Activated CD8-positive, alpha-beta T cell treated with anti-CD3 and anti-CD28 coated beads for 36 hours (primary cell): ENCODE measurements at regions not wholly inside any gene's neighbourhood (a gene's known extent, or its start where the extent isn't known, plus 50 kb on each side); places are given as distances from the start of the nearest gene placed in this dataset.
"Not testable (repeated sequence)": the region's sequence is repeated elsewhere in the genome, so short reads cannot be mapped to it uniquely, and the experiment has no call there.

ENCODE experiments used
- ATAC-seq: fragments of 200-7000 bp; cut with Tn5 transposase; one replicate; pipeline ENCODE4 v1.10.0; 2021; ENCODE audit warnings: mild to moderate bottlenecking, moderate library complexity
- CTCF ChIA-PET: fragments of 350-600 bp; sonication (Branson Sonifier 250); formaldehyde crosslinking; loops from one replicate; lab custom pipeline; 2021; ENCODE audit warnings: antibody characterized with exemption; lab: Charles Lee
- POLR2A ChIA-PET: fragments of 350-600 bp; sonication (Branson Sonifier 250); formaldehyde crosslinking; loops from one replicate; lab custom pipeline; 2021; ENCODE audit warnings: antibody characterized with exemption; lab: Charles Lee
- DNase-seq: peaks from one replicate; pipeline ENCODE4 v3.0.0-alpha.2; 2020
- H3K27ac Mint-ChIP-seq: one replicate; pipeline ENCODE4 v1.8.0; 2021; ENCODE audit warnings: mild to moderate bottlenecking, mixed read lengths
- H3K27me3 Mint-ChIP-seq: one replicate; pipeline ENCODE4 v1.8.0; 2021; ENCODE audit warnings: mixed read lengths
- H3K36me3 Mint-ChIP-seq: one replicate; pipeline ENCODE4 v1.8.0; 2021; ENCODE audit warnings: low read depth, mixed read lengths
- H3K4me1 Mint-ChIP-seq: one replicate; pipeline ENCODE4 v1.8.0; 2021; ENCODE audit warnings: low read depth, mixed read lengths
- H3K4me3 Mint-ChIP-seq: one replicate; pipeline ENCODE4 v1.8.0; 2021; ENCODE audit warnings: mild to moderate bottlenecking, moderate library complexity, mixed read lengths
- H3K9me3 Mint-ChIP-seq: one replicate; pipeline ENCODE4 v1.8.0; 2021; ENCODE audit warnings: mixed read lengths
- intact Hi-C: fragments of 100-400 bp; cut with micrococcal nuclease; formaldehyde crosslinking; loops from one replicate; pipeline ENCODE4 v1.10.0; 2022
- TF ChIP-seq, protein P1 (sequence below): fragments of 200-600 bp; IDR thresholded peaks from one replicate; pipeline ENCODE4 v1.8.0; 2022; ENCODE audit warnings: antibody characterized with exemption, mild to moderate bottlenecking

DNA sequence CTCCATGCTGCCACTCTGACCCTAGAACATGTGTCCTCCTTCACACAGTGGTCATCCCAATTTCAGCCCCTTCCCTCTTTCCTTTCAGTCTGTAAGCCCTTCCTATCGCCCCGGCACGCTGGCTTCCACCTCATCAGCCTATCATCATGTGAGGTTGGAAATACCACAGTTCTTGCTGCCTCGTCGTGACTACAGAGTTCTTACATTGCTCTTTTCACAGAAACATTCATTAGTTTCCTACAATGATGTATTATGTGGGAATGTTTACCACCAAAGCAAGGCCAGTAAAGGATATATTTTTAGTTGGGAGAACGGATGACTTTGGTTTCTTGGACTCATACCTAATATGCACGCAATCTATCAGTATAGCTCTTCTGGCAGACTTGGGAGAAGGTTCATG is 169.5 kb upstream of the BOD1L1 start:
- Mint-ChIP-seq H3K27ac (no peak overlapping the region), H3K9me3 (peaks cover 5% of the 10 kb centered on the region), H3K27me3 (peaks cover 7% of the 10 kb centered on the region), H3K36me3 (no peaks in the 10 kb centered on the region), H3K4me1 (no peaks in the 10 kb centered on the region), H3K4me3 (no peak overlapping the region)
- DNase-seq (no peak), ATAC-seq (no peak)
- ChIA-PET CTCF (no interaction called here), POLR2A (no interaction called here)
- intact Hi-C loops = no loop called here
- TF ChIP-seq, protein P1, sequence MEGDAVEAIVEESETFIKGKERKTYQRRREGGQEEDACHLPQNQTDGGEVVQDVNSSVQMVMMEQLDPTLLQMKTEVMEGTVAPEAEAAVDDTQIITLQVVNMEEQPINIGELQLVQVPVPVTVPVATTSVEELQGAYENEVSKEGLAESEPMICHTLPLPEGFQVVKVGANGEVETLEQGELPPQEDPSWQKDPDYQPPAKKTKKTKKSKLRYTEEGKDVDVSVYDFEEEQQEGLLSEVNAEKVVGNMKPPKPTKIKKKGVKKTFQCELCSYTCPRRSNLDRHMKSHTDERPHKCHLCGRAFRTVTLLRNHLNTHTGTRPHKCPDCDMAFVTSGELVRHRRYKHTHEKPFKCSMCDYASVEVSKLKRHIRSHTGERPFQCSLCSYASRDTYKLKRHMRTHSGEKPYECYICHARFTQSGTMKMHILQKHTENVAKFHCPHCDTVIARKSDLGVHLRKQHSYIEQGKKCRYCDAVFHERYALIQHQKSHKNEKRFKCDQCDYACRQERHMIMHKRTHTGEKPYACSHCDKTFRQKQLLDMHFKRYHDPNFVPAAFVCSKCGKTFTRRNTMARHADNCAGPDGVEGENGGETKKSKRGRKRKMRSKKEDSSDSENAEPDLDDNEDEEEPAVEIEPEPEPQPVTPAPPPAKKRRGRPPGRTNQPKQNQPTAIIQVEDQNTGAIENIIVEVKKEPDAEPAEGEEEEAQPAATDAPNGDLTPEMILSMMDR = no peak

DNA sequence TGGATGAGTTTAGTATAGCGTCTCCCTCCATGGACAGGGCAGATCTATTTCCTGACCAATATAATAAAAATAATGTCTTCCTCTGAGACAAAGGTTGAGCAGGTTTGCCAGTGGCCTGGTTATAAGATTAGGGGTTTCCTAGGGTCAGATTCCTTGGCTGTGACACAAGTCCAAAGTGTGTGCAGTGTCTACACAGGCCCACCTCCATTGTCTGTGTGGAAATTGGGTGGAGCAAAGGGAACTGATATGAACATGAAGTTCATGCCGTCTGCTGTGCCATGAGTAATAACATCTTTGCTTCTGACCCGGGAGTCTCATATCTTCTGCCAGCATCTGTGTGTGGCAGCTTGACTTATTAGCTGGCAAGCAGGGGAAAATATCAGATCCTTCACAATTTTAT is 187.7 kb upstream of the BOD1L1 start:
- Mint-ChIP-seq H3K9me3 (no peaks in the 10 kb centered on the region), H3K4me1 (no peaks in the 10 kb centered on the region), H3K27me3 (no peaks in the 10 kb centered on the region), H3K27ac (no peak overlapping the region), H3K36me3 (no peaks in the 10 kb centered on the region), H3K4me3 (no peak overlapping the region)
- POLR2A ChIA-PET = no interaction called here
- TF ChIP-seq, protein P1 = no peak
- CTCF ChIA-PET = no interaction called here
- intact Hi-C loops = no loop called here
- DNase-seq = no peak
- ATAC-seq = no peak

DNA sequence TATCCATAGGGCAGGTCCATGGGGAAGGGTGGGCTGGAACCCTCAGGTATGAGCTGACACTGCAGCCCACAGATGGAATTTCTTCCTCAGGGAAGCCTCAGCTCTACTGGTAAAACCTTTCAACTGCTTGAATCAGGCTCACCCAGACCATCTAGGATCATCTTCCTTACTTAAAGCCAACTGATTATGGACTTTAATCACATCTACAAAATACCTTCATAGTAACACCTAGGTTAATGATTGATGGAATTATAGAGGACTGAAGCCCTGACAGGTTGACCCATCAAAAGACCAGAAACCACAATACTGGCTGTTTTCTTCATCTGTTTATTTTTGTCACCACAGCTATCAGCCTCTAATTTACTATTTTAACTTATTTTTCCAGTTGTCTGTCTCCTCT is 188.9 kb upstream of the BOD1L1 start:
- ChIA-PET POLR2A (no interaction called here), CTCF (no interaction called here)
- TF ChIP-seq, protein P1 = no peak
- Mint-ChIP-seq H3K27ac (no peak overlapping the region), H3K27me3 (no peaks in the 10 kb centered on the region), H3K4me1 (no peaks in the 10 kb centered on the region), H3K9me3 (no peaks in the 10 kb centered on the region), H3K4me3 (no peak overlapping the region), H3K36me3 (no peaks in the 10 kb centered on the region)
- DNase-seq = no peak
- ATAC-seq = no peak
- intact Hi-C loops = no loop called here

DNA sequence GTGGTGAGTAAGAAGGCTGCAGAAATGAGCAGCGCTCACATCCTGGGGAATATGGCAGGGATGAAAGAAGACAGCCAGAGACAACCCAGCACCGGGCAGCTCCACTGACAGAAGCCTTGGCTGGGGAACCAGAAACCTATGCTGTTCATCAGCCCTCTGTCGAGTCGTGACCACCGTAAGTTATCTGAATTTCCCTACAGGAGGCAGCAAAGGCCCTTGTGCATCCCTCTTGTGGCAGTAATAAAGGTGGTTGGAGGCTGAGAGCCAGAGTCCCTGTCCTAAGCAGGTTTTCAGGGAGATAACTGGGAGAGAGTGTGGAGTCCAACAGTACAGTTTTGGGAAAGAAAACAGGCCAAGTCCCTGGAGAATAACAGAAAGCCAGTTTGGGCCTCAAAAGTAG is 194.0 kb upstream of the BOD1L1 start:
- no peak for ATAC-seq
- ChIA-PET POLR2A (no interaction called here), CTCF (no interaction called here)
- Mint-ChIP-seq H3K36me3 (no peaks in the 10 kb centered on the region), H3K4me1 (no peaks in the 10 kb centered on the region), H3K27me3 (no peaks in the 10 kb centered on the region), H3K27ac (no peak overlapping the region), H3K4me3 (no peak overlapping the region), H3K9me3 (peaks cover 14% of the 10 kb centered on the region)
- intact Hi-C loops = no loop called here
- TF ChIP-seq, protein P1 = no peak
- DNase-seq = no peak

DNA sequence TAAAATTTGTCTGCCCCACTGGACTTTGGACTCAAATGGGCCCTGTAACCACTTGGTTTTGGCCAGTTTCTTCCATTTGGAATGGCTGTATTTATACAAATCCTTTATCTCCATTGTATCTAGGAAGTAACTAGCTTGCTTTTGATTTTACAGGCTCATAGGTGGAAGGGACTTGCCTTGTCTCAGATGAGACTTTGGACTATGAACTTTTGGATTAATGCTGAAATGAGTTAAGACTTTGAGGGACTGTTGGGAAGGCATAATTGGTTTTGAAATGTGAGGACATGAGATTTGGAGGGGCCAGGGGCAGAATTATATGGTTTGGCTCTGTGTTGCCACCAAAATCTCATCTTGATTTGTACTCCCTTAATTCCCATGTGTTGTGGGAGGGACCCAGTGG is 198.3 kb upstream of the BOD1L1 start:
- POLR2A ChIA-PET, ATAC-seq, H3K27ac Mint-ChIP-seq, H3K4me1 Mint-ChIP-seq, H3K4me3 Mint-ChIP-seq, H3K27me3 Mint-ChIP-seq, CTCF ChIA-PET, DNase-seq, intact Hi-C loops, H3K36me3 Mint-ChIP-seq: not testable (repeated sequence)
- peaks cover 15% of the 10 kb centered on the region for H3K9me3 Mint-ChIP-seq

DNA sequence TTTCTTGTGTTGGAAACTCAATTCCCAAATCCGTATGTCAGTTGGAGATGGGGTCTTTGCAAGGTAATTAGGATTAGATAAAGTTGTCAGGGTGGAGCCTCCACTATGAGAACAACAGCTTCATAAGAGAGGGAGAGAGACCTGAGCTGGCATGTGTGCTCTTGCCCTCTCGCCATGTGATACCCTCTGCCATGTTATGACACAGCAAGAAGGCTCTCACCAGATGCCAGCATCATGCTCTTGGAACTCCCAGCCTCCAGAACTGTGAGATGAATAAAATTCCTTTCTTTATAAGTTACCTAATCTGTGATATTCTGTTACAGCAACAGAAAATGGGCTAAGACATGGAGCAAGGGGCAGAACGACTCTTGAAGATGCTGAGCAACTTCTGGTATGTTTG is 201.9 kb upstream of the BOD1L1 start:
- POLR2A ChIA-PET = no interaction called here
- CTCF ChIA-PET = no interaction called here
- intact Hi-C loops = no loop called here

More for the DNA sequence above, 201.9 kb upstream of the BOD1L1 start:
- Mint-ChIP-seq H3K27ac (no peak overlapping the region), H3K9me3 (peaks cover 9% of the 10 kb centered on the region), H3K27me3 (peaks cover 5% of the 10 kb centered on the region), H3K4me3 (no peak overlapping the region), H3K4me1 (no peaks in the 10 kb centered on the region), H3K36me3 (no peaks in the 10 kb centered on the region)
- TF ChIP-seq, protein P1 = no peak
- DNase-seq (no peak), ATAC-seq (no peak)
